ENCODE measurements at regions not wholly inside any gene's neighbourhood (a gene's known extent, or its start where the extent isn't known, plus 50 kb on each side); places are given as distances from the start of the nearest gene placed in this dataset.

DNA sequence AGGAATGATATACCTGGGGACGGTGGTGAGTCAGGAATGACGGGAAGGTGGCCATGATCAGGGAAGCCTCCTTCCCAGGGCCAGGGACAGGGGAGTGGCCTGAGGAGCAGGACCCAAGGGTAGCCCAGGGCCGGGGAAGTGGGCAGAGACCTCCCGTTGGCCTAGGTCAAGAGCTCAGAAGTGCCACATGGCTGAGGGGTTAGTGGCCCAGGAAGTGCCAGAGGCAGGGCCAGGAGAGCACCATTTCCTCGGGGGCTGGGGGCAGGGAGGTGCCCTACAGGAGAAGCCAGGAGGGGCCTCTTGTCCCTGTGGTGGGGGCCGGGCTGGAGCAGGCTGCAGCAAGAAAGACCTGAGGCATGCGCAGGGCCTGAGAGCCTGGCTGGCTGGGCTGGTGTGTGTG, 152.3 kb upstream of the ZSWIM2 start:
- no peak for DNase-seq (ENCODE audit: low spot score)
- TF ChIP-seq, protein P1, sequence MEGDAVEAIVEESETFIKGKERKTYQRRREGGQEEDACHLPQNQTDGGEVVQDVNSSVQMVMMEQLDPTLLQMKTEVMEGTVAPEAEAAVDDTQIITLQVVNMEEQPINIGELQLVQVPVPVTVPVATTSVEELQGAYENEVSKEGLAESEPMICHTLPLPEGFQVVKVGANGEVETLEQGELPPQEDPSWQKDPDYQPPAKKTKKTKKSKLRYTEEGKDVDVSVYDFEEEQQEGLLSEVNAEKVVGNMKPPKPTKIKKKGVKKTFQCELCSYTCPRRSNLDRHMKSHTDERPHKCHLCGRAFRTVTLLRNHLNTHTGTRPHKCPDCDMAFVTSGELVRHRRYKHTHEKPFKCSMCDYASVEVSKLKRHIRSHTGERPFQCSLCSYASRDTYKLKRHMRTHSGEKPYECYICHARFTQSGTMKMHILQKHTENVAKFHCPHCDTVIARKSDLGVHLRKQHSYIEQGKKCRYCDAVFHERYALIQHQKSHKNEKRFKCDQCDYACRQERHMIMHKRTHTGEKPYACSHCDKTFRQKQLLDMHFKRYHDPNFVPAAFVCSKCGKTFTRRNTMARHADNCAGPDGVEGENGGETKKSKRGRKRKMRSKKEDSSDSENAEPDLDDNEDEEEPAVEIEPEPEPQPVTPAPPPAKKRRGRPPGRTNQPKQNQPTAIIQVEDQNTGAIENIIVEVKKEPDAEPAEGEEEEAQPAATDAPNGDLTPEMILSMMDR (IDR thresholded peaks at IDR 0.05; ENCODE audit: borderline replicate concordance, control extremely low read depth, extremely low read depth, insufficient read depth, missing control alignments), result no peak
- in situ Hi-C loops (cut with MboI; ENCODE audit: low sequenced_read_pairs, unreplicated experiment), result no loop called here

- TF ChIP-seq, protein P1 (IDR thresholded peaks at IDR 0.05; ENCODE audit: borderline replicate concordance, control extremely low read depth, extremely low read depth, insufficient read depth, missing control alignments), result no peak
- in situ Hi-C loops (cut with MboI; ENCODE audit: low sequenced_read_pairs, unreplicated experiment), result no loop called here
- DNase-seq (ENCODE audit: low spot score), result no peak
Measured at GRCh38 chr2:186995092-186995491, 146.1 kb upstream of the ZSWIM2 start.

DNA sequence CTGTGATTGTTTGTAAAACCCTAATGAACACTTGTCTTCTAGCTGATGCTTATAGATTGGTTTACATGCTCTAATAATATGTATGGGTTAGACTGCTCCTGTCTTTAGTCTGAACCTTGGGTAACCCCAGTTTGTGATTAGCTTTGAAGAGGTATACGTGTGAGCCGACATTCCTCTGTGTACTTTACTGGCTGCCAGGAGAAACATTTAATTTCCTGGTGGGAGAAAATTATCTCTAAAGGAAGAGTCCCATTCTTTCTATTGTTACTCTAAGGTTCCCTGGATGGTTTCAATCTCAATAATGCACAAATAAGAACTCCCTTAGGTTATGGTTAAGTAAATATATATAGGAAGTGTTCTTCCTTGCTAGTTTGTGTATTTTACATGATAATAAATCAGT, 143.6 kb upstream of the ZSWIM2 start:
- in situ Hi-C loops (cut with MboI; ENCODE audit: low sequenced_read_pairs, unreplicated experiment), result no loop called here
- DNase-seq (ENCODE audit: low spot score), result no peak
- TF ChIP-seq, protein P1 (IDR thresholded peaks at IDR 0.05; ENCODE audit: borderline replicate concordance, control extremely low read depth, extremely low read depth, insufficient read depth, missing control alignments), result no peak

DNA sequence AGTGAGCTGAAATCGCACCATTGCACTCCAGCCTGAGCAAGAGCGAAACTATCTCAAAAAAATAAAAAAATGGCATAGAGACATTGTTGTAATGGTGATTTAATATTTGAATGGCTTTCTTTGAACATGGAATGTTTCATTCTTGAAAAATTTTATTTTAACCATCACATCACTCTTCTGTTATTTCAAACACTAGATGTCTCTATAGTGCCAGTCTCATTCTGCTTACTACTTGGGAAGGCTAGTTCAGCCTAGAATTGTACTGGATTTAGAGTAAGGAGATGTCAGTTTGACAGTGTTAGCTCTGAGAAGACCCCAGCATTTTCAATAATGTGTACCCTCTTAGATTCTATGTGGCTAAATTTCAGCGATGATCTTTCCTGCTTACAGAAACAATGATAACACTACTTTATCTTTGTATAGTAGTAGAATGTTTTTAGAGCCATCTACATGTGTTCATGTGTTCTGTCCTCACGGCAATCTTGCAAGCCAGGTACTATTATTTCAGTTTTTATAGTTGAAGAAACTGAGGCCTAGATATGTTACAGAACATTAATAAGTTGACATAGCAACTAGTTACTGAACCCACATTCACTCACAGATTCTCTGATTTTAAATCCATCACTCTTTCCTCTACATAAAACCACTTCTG, 142.9 kb upstream of the ZSWIM2 start:
- TF ChIP-seq, protein P1 (IDR thresholded peaks at IDR 0.05; ENCODE audit: borderline replicate concordance, control extremely low read depth, extremely low read depth, insufficient read depth, missing control alignments), result no peak
- in situ Hi-C loops (cut with MboI; ENCODE audit: low sequenced_read_pairs, unreplicated experiment), result no loop called here
- DNase-seq (ENCODE audit: low spot score), result no peak

GRCh38 chr2:186984966-186985365, 136.0 kb upstream of the ZSWIM2 start:
- DNase-seq (ENCODE audit: low spot score), result no peak
- TF ChIP-seq, protein P1 (IDR thresholded peaks at IDR 0.05; ENCODE audit: borderline replicate concordance, control extremely low read depth, extremely low read depth, insufficient read depth, missing control alignments), result no peak
- in situ Hi-C loops (cut with MboI; ENCODE audit: low sequenced_read_pairs, unreplicated experiment), result no loop called here

DNA sequence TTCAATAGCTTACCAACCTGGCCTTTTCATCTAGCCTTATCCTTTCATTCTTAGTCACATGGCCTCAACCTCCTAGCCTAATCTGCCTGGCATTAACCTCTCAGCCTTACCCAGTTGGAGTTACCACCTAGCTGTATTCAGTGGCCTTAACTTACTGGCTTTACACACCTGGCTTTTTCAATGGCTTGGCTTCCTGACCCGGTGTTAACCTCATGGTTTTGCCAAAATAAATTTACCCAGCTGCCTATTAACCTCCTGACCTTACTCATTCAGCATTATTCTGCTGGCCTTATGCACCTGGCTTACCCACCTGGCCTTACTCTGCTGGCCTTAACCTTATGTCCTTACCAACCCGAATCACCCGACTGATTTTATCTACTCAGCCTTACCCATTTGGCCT, 135.5 kb upstream of the ZSWIM2 start:
- DNase-seq (ENCODE audit: low spot score), result no peak
- in situ Hi-C loops (cut with MboI; ENCODE audit: low sequenced_read_pairs, unreplicated experiment), result no loop called here
- TF ChIP-seq, protein P1 (IDR thresholded peaks at IDR 0.05; ENCODE audit: borderline replicate concordance, control extremely low read depth, extremely low read depth, insufficient read depth, missing control alignments), result no peak

Data from GM13976 (cell line).